ENCODE measurements at regions not wholly inside any gene's neighbourhood (a gene's known extent, or its start where the extent isn't known, plus 50 kb on each side); places are given as distances from the start of the nearest gene placed in this dataset.

- no peak for TF ChIP-seq CTCF (IDR thresholded peaks at IDR 0.05; ENCODE audit: low read depth, low read length)
- H3K4me3 ChIP-seq (ENCODE audit: low read depth, low read length), result no peak overlapping the region
These were observed 190.5 kb downstream of the NDFIP2 start for GRCh38 chr13:79671420-79671819.

GRCh38 chr13:79668201-79668752, 187.3 kb downstream of the NDFIP2 start:
- no peak for TF ChIP-seq CTCF (IDR thresholded peaks at IDR 0.05; ENCODE audit: low read depth, low read length)
- no peak overlapping the region for H3K4me3 ChIP-seq (ENCODE audit: low read depth, low read length)

- no peak for TF ChIP-seq CTCF (IDR thresholded peaks at IDR 0.05; ENCODE audit: low read depth, low read length)
- H3K4me3 ChIP-seq (ENCODE audit: low read depth, low read length), result no peak overlapping the region
These were observed 186.8 kb downstream of the NDFIP2 start for GRCh38 chr13:79667771-79668170.

GRCh38 chr13:79663977-79664636, 183.2 kb downstream of the NDFIP2 start:
- TF ChIP-seq CTCF (IDR thresholded peaks at IDR 0.05; ENCODE audit: low read depth, low read length), result no peak
- no peak overlapping the region for H3K4me3 ChIP-seq (ENCODE audit: low read depth, low read length)

- TF ChIP-seq CTCF (IDR thresholded peaks at IDR 0.05; ENCODE audit: low read depth, low read length), result no peak
- H3K4me3 ChIP-seq (ENCODE audit: low read depth, low read length), result no peak overlapping the region
These were observed 182.5 kb downstream of the NDFIP2 start for GRCh38 chr13:79663435-79663834.

- no peak overlapping the region for H3K4me3 ChIP-seq (ENCODE audit: low read depth, low read length)
- TF ChIP-seq CTCF (IDR thresholded peaks at IDR 0.05; ENCODE audit: low read depth, low read length), result no peak
These were observed 181.9 kb downstream of the NDFIP2 start for GRCh38 chr13:79662882-79663281.

GRCh38 chr13:79660361-79660760, 179.4 kb downstream of the NDFIP2 start:
- no peak overlapping the region for H3K4me3 ChIP-seq (ENCODE audit: low read depth, low read length)
- no peak for TF ChIP-seq CTCF (IDR thresholded peaks at IDR 0.05; ENCODE audit: low read depth, low read length)

Measured in WI38 (cell line).